Lung (tissue), 11 donors: ENCODE measurements at regions not wholly inside any gene's neighbourhood (a gene's known extent, or its start where the extent isn't known, plus 50 kb on each side); places are given as distances from the start of the nearest gene placed in this dataset.

ENCODE experiments used
- ATAC-seq: fragments of 200-7000 bp; cut with Tn5 transposase; one replicate; pipeline ENCODE4 v1.9.1; 2020; ENCODE audit warnings: moderate number of reproducible peaks; ENCODE audit not compliant: insufficient read depth, low FRiP score
- DNase-seq, 3 donors: peaks; one replicate each; pipeline ENCODE4 v3.0.0-alpha.2; 2013 to 2017
- H3K27ac ChIP-seq, 2 donors: one replicate each; pipeline ENCODE4 v1.5.1; 2013; ENCODE audit warnings: mild to moderate bottlenecking in 2 of 2, moderate library complexity in 2 of 2, control low read depth in 1 of 2, inconsistent platforms in 1 of 2, low read depth in 1 of 2, low read length in 1 of 2
- H3K27me3 ChIP-seq, 3 donors: one replicate each; pipeline ENCODE4 v1.5.1; 2013; ENCODE audit warnings: low read length in 2 of 3; ENCODE audit not compliant: control insufficient read depth in 3 of 3, insufficient read depth in 3 of 3
- H3K36me3 ChIP-seq, 4 donors: one replicate each; pipeline ENCODE4 v1.5.1; 2013; ENCODE audit warnings: low read length in 4 of 4, mild to moderate bottlenecking in 1 of 4, moderate library complexity in 1 of 4; ENCODE audit not compliant: control insufficient read depth in 4 of 4, insufficient read depth in 4 of 4
- H3K4me1 ChIP-seq, 5 donors: one replicate each; pipeline ENCODE4 v1.5.1; 2013; ENCODE audit warnings: low read length in 5 of 5, mild to moderate bottlenecking in 2 of 5, moderate library complexity in 1 of 5; ENCODE audit not compliant: control insufficient read depth in 5 of 5, insufficient read depth in 5 of 5
- H3K4me3 ChIP-seq: one replicate; pipeline ENCODE4 v1.5.1; 2013; ENCODE audit warnings: mild to moderate bottlenecking, control low read depth, moderate library complexity
- H3K9ac ChIP-seq, 2 donors: one replicate each; pipeline ENCODE4 v1.5.1; 2013; ENCODE audit warnings: low read length in 2 of 2, control low read depth in 1 of 2; ENCODE audit not compliant: insufficient read depth in 1 of 2
- H3K9me3 ChIP-seq, 4 donors: one replicate each; pipeline ENCODE4 v1.5.1; 2013; ENCODE audit warnings: low read length in 3 of 4, mild to moderate bottlenecking in 1 of 4, moderate library complexity in 1 of 4; ENCODE audit not compliant: control insufficient read depth in 4 of 4, insufficient read depth in 3 of 4
- WGBS, 2 donors: extraction: QIAGEN DNeasy Blood & Tissue Kit; methylation state at CpG; one replicate each; pipeline ENCODE4 v1.1.7; 2013; 5-methylcytosine and 5-hydroxymethylcytosine counted together
- TF ChIP-seq, protein P1 (sequence below): IDR thresholded peaks from 2 replicates; pipeline ENCODE4 v1.5.1; 2012; ENCODE audit warnings: mild to moderate bottlenecking; ENCODE audit errors: control extremely low read depth, extremely low read depth
- donor health status: control.
- donor health status: control.
- donor health status: Bipolar disorder and iron deficiency.
- donor health status: healthy.
- donor health status: DM: yes; HTN: yes; CAD: no.

DNA sequence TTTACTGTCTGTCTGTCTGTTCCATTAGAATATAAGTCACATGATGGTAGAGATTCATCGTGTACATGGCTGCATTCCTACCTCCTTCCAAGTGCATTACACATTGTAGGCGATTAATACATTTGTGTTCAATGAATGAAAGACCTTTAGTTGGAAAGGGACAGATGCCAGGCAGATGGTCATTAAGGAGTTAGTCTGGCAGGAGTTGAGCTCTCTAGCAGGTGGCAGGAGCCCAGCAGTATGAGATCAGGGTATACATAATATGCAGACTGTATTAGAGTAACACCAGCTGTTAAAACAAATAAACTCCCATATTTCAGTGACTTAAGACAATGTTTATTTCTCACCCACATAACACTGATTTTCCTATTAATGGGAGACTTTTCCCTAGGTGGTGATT is 147.7 kb upstream of the LARGE1 start:
- peaks cover 0 to 3% (median 0%) of the 10 kb centered on the region in 4 donors for H3K9me3 ChIP-seq
- no peaks in the 10 kb centered on the region for H3K4me1 ChIP-seq
- DNase-seq: no peak
- H3K27me3 ChIP-seq: no peaks in the 10 kb centered on the region
- TF ChIP-seq, protein P1, sequence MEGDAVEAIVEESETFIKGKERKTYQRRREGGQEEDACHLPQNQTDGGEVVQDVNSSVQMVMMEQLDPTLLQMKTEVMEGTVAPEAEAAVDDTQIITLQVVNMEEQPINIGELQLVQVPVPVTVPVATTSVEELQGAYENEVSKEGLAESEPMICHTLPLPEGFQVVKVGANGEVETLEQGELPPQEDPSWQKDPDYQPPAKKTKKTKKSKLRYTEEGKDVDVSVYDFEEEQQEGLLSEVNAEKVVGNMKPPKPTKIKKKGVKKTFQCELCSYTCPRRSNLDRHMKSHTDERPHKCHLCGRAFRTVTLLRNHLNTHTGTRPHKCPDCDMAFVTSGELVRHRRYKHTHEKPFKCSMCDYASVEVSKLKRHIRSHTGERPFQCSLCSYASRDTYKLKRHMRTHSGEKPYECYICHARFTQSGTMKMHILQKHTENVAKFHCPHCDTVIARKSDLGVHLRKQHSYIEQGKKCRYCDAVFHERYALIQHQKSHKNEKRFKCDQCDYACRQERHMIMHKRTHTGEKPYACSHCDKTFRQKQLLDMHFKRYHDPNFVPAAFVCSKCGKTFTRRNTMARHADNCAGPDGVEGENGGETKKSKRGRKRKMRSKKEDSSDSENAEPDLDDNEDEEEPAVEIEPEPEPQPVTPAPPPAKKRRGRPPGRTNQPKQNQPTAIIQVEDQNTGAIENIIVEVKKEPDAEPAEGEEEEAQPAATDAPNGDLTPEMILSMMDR: no peak
- H3K27ac ChIP-seq: no peak overlapping the region
- WGBS, 2 donors: 44 to 70% methylated on average over 2 of the region's 2 CpGs
- no peaks in the 10 kb centered on the region for H3K36me3 ChIP-seq
- ATAC-seq: no peak
- H3K9ac ChIP-seq: no peak overlapping the region
- H3K4me3 ChIP-seq: no peak overlapping the region

DNA sequence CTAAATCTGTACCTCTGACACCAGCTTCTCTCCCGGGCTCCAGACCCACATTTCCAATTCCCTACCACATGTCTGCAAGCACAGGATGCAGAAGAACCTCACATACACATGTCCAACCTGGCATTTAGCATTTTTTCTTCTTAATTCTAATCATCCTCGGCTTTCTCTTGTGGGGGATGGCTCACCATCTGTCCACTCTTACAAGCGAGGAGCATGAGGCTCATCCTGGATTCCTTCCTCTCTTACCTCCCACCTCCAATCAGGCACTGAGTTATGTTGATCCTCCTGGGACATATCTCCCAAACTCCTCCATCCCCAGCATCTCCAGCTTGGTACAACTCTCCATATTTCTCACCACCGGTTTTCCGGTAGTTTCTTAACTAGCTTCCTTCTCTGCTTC is 149.8 kb upstream of the LARGE1 start:
- 85% methylated on average over 5 of the region's 5 CpGs for WGBS, 2 donors
- ATAC-seq (no peak), DNase-seq (no peak)
- Histone ChIP-seq H3K9me3 (peaks cover 0 to 1% (median 0%) of the 10 kb centered on the region in 4 donors), H3K27ac (no peak overlapping the region), H3K4me1 (no peaks in the 10 kb centered on the region), H3K9ac (no peak overlapping the region), H3K36me3 (no peaks in the 10 kb centered on the region), H3K27me3 (no peaks in the 10 kb centered on the region), H3K4me3 (no peak overlapping the region)
- TF ChIP-seq, protein P1: no peak

DNA sequence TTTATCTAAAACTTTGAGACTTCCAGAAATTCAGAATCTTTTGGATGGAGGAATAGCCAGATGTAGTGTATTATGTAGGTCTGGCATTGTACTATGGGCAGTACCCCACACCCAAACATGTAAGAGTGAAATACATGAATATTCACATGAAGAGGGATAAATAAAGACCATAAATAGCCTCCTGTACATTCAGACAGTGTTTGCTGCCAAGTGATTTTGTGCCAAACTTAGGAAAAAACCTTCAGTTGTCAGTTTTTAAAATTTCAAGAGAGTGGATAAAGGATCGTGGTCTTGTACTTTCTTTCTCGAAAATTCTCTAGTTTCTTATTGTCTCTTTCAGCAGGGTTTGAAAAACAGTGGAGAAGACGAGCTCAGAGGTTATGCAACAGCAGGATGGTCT is 150.3 kb upstream of the LARGE1 start:
- H3K9ac ChIP-seq: no peak overlapping the region
- ATAC-seq (no peak), DNase-seq (no peak)
- no peaks in the 10 kb centered on the region for H3K27me3 ChIP-seq
- H3K27ac ChIP-seq: no peak overlapping the region
- no peaks in the 10 kb centered on the region for H3K36me3 ChIP-seq
- TF ChIP-seq, protein P1: no peak
- WGBS, 2 donors: 64 to 70% methylated on average over 3 of the region's 3 CpGs
- H3K9me3 ChIP-seq: peaks cover 0 to 1% (median 0%) of the 10 kb centered on the region in 4 donors
- H3K4me1 ChIP-seq: no peaks in the 10 kb centered on the region
- H3K4me3 ChIP-seq: no peak overlapping the region

DNA sequence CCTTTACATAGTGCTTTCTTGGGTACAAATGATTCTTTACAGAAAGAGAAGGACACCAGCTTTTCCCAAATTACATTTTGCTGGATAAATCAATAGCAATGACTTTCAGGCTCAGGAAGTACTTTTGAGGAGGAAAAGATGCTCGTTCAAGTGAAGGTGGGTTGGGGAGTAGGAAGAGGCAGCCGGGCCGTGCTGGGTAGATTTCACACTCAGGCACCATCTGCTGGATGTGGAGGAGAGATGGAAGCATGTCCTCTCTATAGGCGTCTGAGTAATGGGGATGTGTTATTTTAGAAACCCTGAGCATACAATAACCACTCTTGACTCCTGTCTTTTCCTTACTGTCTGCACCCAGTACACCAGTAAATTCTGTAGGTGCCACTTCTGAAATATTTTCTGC is 152.3 kb upstream of the LARGE1 start:
- Histone ChIP-seq H3K27me3 (no peaks in the 10 kb centered on the region), H3K36me3 (no peaks in the 10 kb centered on the region), H3K9me3 (peaks cover 0 to 1% (median 0%) of the 10 kb centered on the region in 4 donors), H3K4me1 (no peaks in the 10 kb centered on the region), H3K27ac (no peak overlapping the region), H3K9ac (no peak overlapping the region), H3K4me3 (no peak overlapping the region)
- DNase-seq (no peak), ATAC-seq (no peak)
- 58 to 77% methylated on average over 4 of the region's 4 CpGs for WGBS, 2 donors
- TF ChIP-seq, protein P1: no peak
